H1 (cell line): ENCODE measurements at regions not wholly inside any gene's neighbourhood (a gene's known extent, or its start where the extent isn't known, plus 50 kb on each side); places are given as distances from the start of the nearest gene placed in this dataset.

Experiments
- BCL11A ChIP-seq, 2 experiments: IDR thresholded peaks; one replicate each; pipeline ENCODE4 v1.6.1; 2011; ENCODE audit warnings: low read depth in 2 of 2, low read length in 2 of 2, mild to moderate bottlenecking in 2 of 2
- TF ChIP-seq, protein P1 (sequence below): fragments of 300-600 bp; sonication (generic); IDR thresholded peaks from 2 replicates; pipeline ENCODE4 v1.7.1; 2012; ENCODE audit warnings: low read length, moderate library complexity, mild to moderate bottlenecking, inconsistent platforms; ENCODE audit not compliant: insufficient replicate concordance

DNA sequence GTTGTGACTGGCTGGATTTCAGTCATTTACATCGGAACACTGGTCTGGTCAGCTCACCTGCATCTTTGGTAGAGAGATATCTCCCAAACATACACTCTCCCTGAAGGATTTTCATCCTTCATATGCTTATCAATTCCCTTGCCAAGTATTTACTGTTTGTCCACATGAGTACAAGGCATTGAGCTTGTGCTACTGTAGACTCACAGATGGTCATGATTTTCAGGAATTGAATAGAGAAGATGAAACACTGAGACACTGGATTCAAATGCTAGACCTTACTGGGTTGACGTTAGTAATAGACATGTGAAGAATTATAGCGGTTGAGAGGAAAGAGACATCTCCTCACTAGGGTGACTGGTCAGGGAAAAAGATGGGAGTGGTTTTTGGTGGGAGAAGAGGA is 62.9 kb upstream of the ABL1 start (continued):
- TF ChIP-seq, protein P1, sequence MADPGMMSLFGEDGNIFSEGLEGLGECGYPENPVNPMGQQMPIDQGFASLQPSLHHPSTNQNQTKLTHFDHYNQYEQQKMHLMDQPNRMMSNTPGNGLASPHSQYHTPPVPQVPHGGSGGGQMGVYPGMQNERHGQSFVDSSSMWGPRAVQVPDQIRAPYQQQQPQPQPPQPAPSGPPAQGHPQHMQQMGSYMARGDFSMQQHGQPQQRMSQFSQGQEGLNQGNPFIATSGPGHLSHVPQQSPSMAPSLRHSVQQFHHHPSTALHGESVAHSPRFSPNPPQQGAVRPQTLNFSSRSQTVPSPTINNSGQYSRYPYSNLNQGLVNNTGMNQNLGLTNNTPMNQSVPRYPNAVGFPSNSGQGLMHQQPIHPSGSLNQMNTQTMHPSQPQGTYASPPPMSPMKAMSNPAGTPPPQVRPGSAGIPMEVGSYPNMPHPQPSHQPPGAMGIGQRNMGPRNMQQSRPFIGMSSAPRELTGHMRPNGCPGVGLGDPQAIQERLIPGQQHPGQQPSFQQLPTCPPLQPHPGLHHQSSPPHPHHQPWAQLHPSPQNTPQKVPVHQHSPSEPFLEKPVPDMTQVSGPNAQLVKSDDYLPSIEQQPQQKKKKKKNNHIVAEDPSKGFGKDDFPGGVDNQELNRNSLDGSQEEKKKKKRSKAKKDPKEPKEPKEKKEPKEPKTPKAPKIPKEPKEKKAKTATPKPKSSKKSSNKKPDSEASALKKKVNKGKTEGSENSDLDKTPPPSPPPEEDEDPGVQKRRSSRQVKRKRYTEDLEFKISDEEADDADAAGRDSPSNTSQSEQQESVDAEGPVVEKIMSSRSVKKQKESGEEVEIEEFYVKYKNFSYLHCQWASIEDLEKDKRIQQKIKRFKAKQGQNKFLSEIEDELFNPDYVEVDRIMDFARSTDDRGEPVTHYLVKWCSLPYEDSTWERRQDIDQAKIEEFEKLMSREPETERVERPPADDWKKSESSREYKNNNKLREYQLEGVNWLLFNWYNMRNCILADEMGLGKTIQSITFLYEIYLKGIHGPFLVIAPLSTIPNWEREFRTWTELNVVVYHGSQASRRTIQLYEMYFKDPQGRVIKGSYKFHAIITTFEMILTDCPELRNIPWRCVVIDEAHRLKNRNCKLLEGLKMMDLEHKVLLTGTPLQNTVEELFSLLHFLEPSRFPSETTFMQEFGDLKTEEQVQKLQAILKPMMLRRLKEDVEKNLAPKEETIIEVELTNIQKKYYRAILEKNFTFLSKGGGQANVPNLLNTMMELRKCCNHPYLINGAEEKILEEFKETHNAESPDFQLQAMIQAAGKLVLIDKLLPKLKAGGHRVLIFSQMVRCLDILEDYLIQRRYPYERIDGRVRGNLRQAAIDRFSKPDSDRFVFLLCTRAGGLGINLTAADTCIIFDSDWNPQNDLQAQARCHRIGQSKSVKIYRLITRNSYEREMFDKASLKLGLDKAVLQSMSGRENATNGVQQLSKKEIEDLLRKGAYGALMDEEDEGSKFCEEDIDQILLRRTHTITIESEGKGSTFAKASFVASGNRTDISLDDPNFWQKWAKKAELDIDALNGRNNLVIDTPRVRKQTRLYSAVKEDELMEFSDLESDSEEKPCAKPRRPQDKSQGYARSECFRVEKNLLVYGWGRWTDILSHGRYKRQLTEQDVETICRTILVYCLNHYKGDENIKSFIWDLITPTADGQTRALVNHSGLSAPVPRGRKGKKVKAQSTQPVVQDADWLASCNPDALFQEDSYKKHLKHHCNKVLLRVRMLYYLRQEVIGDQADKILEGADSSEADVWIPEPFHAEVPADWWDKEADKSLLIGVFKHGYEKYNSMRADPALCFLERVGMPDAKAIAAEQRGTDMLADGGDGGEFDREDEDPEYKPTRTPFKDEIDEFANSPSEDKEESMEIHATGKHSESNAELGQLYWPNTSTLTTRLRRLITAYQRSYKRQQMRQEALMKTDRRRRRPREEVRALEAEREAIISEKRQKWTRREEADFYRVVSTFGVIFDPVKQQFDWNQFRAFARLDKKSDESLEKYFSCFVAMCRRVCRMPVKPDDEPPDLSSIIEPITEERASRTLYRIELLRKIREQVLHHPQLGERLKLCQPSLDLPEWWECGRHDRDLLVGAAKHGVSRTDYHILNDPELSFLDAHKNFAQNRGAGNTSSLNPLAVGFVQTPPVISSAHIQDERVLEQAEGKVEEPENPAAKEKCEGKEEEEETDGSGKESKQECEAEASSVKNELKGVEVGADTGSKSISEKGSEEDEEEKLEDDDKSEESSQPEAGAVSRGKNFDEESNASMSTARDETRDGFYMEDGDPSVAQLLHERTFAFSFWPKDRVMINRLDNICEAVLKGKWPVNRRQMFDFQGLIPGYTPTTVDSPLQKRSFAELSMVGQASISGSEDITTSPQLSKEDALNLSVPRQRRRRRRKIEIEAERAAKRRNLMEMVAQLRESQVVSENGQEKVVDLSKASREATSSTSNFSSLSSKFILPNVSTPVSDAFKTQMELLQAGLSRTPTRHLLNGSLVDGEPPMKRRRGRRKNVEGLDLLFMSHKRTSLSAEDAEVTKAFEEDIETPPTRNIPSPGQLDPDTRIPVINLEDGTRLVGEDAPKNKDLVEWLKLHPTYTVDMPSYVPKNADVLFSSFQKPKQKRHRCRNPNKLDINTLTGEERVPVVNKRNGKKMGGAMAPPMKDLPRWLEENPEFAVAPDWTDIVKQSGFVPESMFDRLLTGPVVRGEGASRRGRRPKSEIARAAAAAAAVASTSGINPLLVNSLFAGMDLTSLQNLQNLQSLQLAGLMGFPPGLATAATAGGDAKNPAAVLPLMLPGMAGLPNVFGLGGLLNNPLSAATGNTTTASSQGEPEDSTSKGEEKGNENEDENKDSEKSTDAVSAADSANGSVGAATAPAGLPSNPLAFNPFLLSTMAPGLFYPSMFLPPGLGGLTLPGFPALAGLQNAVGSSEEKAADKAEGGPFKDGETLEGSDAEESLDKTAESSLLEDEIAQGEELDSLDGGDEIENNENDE: no peak
- TF ChIP-seq BCL11A (IDR thresholded peaks at IDR 0.05; ENCODE audit: low read depth in 2 of 2, low read length in 2 of 2): no peak
- TF ChIP-seq, all 59 proteins: peak for 0
